Right lobe of liver (tissue), 6 donors: ENCODE measurements at regions not wholly inside any gene's neighbourhood (a gene's known extent, or its start where the extent isn't known, plus 50 kb on each side); places are given as distances from the start of the nearest gene placed in this dataset.

ENCODE experiments used
- ATAC-seq, 4 donors: fragments of 200-7000 bp; cut with Tn5 transposase; one replicate each; pipeline ENCODE4 v1.9.1; 2020; ENCODE audit warnings: mild to moderate bottlenecking in 4 of 4, moderate library complexity in 4 of 4
- DNase-seq, 3 donors: peaks; one replicate each; pipeline ENCODE4 v3.0.0-alpha.2; 2020
- H3K27ac ChIP-seq, 3 donors: fragments of 200-600 bp; one replicate each; pipeline ENCODE4 v1.8.0; 2022
- H3K27me3 ChIP-seq, 2 donors: fragments of 200-600 bp; one replicate each; pipeline ENCODE4 v1.8.0; 2022
- H3K36me3 ChIP-seq, 4 donors: fragments of 200-600 bp; sonication (generic) in 1 of 4; one replicate each; pipeline versions ENCODE4 v1.5.1 to v1.8.0; 2017 to 2022; ENCODE audit warnings: control low read depth in 1 of 4
- H3K4me1 ChIP-seq, 4 donors: fragments of 200-600 bp; sonication (generic) in 1 of 4; one replicate each; pipeline versions ENCODE4 v1.5.1 to v1.8.0; 2017 to 2022; ENCODE audit warnings: control low read depth in 1 of 4
- H3K4me3 ChIP-seq, 3 donors: fragments of 200-600 bp; one replicate each; pipeline ENCODE4 v1.8.0; 2022
- H3K9me3 ChIP-seq, 4 donors: fragments of 200-600 bp; sonication (generic) in 1 of 4; one replicate each; pipeline versions ENCODE4 v1.5.1 to v1.8.0; 2017 to 2022; ENCODE audit warnings: control low read depth in 1 of 4
- POLR2A ChIP-seq: fragments of 450-650 bp; IDR thresholded peaks from one replicate; pipeline ENCODE4 v1.6.1; 2017; ENCODE audit warnings: antibody characterized with exemption, mild to moderate bottlenecking
- WGBS: methylation state at CpG from one replicate; pipeline ENCODE4 v1.1.6; 2018; ENCODE audit warnings: low coverage, low lambda C conversion rate; ENCODE audit not compliant: insufficient coverage; ENCODE audit errors: missing lambda C conversion rate; 5-methylcytosine and 5-hydroxymethylcytosine counted together
- intact Hi-C, 2 donors: fragments of 100-400 bp; cut with DNase I; formaldehyde crosslinking; loops; one replicate each; pipeline versions ENCODE4 v1.11.2 to v1.14.1; 2022
- TF ChIP-seq, protein P1 (sequence below), 4 donors: fragments of 200-600 bp in 3 of 4; fragments of 450-650 bp in 1 of 4; IDR thresholded peaks; one replicate each; pipeline versions ENCODE4 v1.5.1 to v1.8.0; 2016 to 2022; ENCODE audit warnings: antibody characterized with exemption in 4 of 4, mild to moderate bottlenecking in 2 of 4
- donor health status: DM: no; HTN: yes; CAD: no.
- donor health status: DM: no; HTN: no; CAD: no.
- donor health status: DM: no; HTN: no; CAD: no.
- donor health status: DM: no; HTN: yes; CAD: no.
- donor health status: DM: no; HTN: yes; CAD: no.

DNA sequence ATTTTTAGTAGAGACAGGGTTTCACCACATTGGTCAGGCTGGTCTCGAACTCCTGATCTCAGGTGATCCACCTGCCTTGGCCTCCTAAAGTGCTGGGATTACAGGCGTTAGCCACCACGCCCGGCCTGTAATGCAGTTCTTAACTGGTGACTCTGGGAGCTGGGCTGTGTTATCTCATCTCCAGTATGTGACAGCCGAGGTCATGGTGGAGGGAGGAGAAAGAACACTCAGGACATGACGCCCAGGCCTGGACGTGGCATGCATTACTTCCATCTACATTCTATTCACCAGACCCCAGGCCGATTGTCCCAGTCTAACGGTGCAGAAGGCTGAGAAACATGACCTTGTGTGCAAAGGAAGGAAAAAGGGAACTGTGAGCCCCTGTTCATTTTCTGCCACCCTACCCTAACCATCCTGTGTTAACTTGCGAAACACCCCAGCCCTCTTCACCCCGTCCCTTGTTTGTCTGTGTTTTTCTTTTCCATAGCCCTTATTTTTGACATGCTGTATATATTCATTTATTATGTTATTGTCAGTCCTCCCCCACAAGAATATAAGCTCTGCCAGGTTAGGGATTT lies 88.1 kb upstream of the ASAP2 start:
- H3K9me3 ChIP-seq: no peaks in the 10 kb centered on the region
- H3K4me3 ChIP-seq: no peak overlapping the region
- intact Hi-C loops: no loop called here
- TF ChIP-seq, protein P1, sequence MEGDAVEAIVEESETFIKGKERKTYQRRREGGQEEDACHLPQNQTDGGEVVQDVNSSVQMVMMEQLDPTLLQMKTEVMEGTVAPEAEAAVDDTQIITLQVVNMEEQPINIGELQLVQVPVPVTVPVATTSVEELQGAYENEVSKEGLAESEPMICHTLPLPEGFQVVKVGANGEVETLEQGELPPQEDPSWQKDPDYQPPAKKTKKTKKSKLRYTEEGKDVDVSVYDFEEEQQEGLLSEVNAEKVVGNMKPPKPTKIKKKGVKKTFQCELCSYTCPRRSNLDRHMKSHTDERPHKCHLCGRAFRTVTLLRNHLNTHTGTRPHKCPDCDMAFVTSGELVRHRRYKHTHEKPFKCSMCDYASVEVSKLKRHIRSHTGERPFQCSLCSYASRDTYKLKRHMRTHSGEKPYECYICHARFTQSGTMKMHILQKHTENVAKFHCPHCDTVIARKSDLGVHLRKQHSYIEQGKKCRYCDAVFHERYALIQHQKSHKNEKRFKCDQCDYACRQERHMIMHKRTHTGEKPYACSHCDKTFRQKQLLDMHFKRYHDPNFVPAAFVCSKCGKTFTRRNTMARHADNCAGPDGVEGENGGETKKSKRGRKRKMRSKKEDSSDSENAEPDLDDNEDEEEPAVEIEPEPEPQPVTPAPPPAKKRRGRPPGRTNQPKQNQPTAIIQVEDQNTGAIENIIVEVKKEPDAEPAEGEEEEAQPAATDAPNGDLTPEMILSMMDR (IDR thresholded peaks at IDR 0.05): no peak
- TF ChIP-seq POLR2A: no peak
- H3K4me1 ChIP-seq: no peaks in the 10 kb centered on the region
- H3K36me3 ChIP-seq: no peaks in the 10 kb centered on the region
- WGBS: 100% methylated on average over 2 of the region's 11 CpGs
- H3K27me3 ChIP-seq: no peaks in the 10 kb centered on the region
- DNase-seq: no peak
- no peak overlapping the region for H3K27ac ChIP-seq
- no peak for ATAC-seq

DNA sequence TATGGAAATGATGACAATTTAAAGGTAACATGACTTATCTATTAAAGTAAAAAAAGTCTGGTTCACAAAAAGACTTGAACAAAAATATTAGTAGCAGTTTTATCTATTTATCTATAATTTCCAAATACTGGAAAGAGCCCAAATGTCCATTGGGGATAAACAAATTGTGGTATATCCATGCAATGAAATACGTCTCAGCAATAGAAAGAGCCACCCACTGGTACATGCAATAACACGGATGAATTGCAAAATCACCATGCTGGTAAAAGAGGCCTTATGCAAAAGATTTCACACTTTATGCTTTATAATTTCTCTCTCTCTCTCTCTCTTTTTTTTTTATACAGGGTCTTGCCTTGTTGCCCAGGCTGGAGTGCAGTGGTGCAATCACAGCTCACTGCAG lies 91.4 kb upstream of the ASAP2 start:
- WGBS: 80% methylated on average over 2 of the region's 2 CpGs
- H3K9me3 ChIP-seq: no peaks in the 10 kb centered on the region
- DNase-seq (no peak), ATAC-seq (no peak)
- no peak overlapping the region for H3K4me3 ChIP-seq
- intact Hi-C loops: no loop called here
- H3K27me3 ChIP-seq: no peaks in the 10 kb centered on the region
- no peaks in the 10 kb centered on the region for H3K4me1 ChIP-seq
- TF ChIP-seq, protein P1 (IDR thresholded peaks at IDR 0.05): no peak
- TF ChIP-seq POLR2A: no peak
- H3K36me3 ChIP-seq: no peaks in the 10 kb centered on the region
- no peak overlapping the region for H3K27ac ChIP-seq

GRCh38 chr2:9114458-9114857 lies 92.2 kb upstream of the ASAP2 start:
- Histone ChIP-seq H3K4me3 (no peak overlapping the region), H3K27me3 (no peaks in the 10 kb centered on the region), H3K27ac (no peak overlapping the region), H3K36me3 (no peaks in the 10 kb centered on the region), H3K9me3 (no peaks in the 10 kb centered on the region), H3K4me1 (no peaks in the 10 kb centered on the region)
- ATAC-seq (no peak), DNase-seq (no peak)
- WGBS: no CpG with 5 or more reads among the region's 3 CpGs
- TF ChIP-seq, protein P1 (IDR thresholded peaks at IDR 0.05): no peak
- no peak for TF ChIP-seq POLR2A
- intact Hi-C loops: no loop called here

DNA sequence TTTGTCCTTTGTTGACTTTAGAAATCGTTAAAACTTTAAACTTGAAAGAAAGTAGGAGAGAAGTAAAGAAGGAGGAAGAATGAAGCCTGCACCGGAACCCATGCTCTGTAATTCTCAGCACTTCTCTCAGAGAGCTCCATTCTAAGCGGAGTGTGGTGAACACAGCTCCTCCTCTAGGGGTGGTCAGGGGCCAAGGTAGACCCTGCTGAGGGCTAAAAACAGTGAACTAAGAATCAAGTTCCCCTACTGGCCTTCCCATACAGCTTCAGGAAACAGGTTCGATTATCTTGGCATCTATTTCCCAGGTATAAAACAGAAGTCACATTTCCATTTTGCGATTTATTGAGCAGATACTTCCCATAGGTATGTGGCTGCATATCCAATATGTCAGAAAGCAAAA lies 92.7 kb upstream of the ASAP2 start:
- WGBS: 48% methylated on average over 5 of the region's 5 CpGs
- no peak for ATAC-seq

More for the DNA sequence above, 92.7 kb upstream of the ASAP2 start:
- intact Hi-C loops: no loop called here
- DNase-seq: no peak
- no peak overlapping the region for H3K4me3 ChIP-seq
- H3K9me3 ChIP-seq: no peaks in the 10 kb centered on the region
- no peaks in the 10 kb centered on the region for H3K36me3 ChIP-seq
- H3K27ac ChIP-seq: no peak overlapping the region
- TF ChIP-seq, protein P1 (IDR thresholded peaks at IDR 0.05): no peak
- TF ChIP-seq POLR2A: no peak
- no peaks in the 10 kb centered on the region for H3K27me3 ChIP-seq
- H3K4me1 ChIP-seq: no peaks in the 10 kb centered on the region
